ENCODE measurements at regions not wholly inside any gene's neighbourhood (a gene's known extent, or its start where the extent isn't known, plus 50 kb on each side); places are given as distances from the start of the nearest gene placed in this dataset.

- DNase-seq: no peak
Measured at GRCh38 chr9:14389657-14390056, 75.7 kb upstream of the NFIB start.

GRCh38 chr9:14389146-14389545 is 75.2 kb upstream of the NFIB start:
- DNase-seq: no peak

DNA sequence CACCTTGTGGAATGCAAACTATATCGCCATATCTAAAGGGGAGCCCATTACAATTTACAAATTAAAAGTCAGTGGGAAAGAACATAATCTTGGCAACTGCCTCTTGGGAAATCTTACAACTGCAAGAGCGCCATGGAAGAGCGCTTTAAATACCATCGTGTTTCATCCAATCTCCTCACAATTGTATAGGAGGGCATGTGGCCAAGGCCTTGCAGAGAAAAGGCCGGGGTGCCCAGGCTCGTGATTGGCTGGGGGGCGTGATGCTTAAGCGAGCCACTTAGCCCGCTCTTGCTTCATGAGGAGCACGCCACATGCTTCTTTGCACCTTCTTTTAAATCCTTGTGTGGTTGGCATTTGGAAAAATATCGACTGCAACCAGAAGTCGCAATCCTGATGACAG is 69.8 kb upstream of the NFIB start:
- no peak for DNase-seq

DNA sequence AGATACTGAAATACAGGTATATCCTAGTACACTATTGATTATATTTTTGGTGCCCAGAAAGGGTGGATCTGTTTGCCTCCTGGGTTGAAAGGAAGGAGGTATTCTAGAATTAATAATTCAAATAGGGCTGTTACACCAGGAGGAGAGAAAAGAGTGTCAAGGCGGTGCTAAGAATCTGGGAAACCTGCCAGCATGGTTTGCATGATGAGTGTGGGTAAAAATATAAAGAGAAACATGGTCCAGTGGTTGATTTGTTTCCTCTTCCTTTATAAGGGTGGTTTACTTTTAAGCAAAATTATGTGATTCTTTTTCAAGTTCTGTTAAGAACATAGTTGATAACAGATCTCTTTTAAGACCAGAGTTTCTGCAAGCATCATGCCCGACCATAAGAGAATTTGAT is 69.4 kb upstream of the NFIB start:
- DNase-seq: peak; percentile 53

DNA sequence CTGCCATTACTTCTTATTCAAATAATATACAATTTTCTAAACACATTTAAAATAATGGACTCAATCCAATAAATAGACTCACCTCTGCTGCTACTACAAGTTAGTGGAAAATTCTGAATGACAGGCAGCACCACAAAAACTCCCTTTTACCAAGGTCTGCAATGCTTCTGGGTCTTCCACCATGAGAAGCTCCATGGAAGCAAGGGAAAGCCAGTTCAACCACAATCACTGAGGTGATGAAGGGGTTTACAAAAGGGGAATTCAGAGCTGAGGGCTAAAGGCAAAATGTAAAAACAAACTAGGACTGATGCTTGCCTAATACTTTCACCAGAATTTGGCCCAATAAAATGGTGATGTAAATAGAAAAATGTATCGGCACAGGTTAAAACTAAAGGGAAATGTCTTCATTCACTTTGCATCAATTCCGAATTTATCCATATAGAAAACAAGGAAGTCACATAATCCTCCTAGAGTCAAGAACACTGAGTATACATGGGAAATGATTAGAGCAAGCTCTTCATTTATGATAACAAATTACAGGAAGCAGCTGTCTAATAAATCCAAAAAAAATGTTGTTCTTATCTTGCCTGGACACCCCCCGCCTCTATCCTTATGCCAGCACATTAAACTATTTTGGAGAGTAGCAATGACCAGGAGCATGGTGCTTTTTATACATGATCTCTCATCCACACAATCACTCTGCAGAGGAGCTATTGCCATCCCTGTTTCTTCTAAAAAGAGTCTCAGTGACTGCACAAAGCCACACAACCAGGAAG is 66.3 kb upstream of the NFIB start:
- no peak for DNase-seq

DNA sequence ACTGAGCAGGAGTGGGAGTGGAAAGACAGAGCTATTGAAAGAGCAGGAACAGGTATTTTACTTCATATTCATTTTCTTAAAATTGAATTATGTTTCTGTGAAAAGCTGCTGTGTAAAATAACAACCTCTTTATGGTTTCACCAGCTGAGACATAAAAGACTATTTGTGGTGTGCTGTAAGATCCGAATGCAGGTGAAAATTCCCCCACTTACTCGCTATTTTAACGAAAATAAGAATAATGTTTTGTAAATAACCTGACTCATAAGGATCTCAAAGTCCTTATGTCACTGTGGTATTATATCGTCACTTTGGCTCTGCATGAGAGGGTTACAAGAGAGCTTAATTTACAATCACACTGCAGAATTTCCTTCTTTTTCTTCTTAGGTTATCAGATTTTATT is 65.3 kb upstream of the NFIB start:
- no peak for DNase-seq

- DNase-seq: no peak
Measured at GRCh38 chr9:14373706-14374105, 59.8 kb upstream of the NFIB start.

DNA sequence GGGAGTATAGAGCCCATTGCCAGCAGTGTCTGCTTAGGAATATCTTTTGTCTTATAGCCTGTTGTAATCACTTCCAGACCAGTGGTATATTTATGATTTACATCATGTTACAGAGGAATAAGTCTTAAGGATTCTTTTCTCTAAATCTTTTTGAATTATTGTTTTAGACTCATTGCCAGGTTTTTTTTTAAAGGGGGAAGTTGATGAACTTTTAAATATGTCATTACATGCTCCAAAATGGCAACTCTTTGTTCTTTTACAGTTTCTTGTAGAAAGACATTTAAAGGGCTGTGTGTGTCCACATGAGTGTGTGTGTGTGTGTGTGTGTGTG is 59.4 kb upstream of the NFIB start:
- DNase-seq: no peak

GRCh38 chr9:14372437-14373335 is 58.7 kb upstream of the NFIB start:
- peak; percentile 75 for DNase-seq

DNA sequence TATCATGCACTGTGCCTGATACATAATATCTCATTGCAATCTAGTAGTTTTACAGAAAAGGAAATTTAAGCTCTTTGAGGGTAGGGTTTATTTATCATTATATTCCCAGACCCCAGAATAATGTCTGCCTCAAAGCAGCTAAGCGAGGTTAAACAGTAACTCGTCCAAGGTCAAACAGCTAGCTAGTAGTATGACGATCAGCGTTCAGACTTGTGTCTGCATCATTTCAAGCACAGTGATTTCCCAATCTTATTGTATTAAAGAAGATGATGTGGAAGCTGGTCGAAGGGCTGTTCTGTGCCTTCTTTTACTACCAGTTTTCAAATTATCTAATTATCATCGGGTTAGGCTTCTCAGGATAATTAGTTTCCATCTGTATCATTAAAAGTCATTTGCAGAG is 55.1 kb upstream of the NFIB start:
- DNase-seq: no peak

GRCh38 chr9:14366076-14366475 is 52.1 kb upstream of the NFIB start:
- DNase-seq: no peak

DNA sequence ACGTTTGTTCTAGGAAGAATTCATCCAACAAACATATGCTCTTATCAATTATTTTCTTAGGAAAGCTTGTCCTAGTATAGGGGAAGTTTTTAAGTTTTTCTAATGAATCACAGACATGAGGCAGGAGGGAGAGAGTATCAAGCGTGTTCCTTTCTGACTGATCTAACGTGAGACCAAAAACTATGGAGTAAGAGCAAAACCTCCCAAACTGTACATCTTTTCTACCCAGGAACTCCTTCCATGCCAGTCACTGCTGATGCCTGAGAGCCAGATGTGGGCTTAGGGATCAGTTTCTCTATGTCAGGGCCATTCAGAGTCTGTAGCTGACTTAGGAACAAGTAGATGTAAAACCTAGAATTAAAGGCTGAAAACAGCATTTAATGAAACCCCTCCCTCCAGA is 51.7 kb upstream of the NFIB start:
- DNase-seq: no peak
